ENCODE measurements at regions not wholly inside any gene's neighbourhood (a gene's known extent, or its start where the extent isn't known, plus 50 kb on each side); places are given as distances from the start of the nearest gene placed in this dataset.
A peak's percentile ranks its signal among the peaks of the same experiment; 100 is the strongest.

DNA sequence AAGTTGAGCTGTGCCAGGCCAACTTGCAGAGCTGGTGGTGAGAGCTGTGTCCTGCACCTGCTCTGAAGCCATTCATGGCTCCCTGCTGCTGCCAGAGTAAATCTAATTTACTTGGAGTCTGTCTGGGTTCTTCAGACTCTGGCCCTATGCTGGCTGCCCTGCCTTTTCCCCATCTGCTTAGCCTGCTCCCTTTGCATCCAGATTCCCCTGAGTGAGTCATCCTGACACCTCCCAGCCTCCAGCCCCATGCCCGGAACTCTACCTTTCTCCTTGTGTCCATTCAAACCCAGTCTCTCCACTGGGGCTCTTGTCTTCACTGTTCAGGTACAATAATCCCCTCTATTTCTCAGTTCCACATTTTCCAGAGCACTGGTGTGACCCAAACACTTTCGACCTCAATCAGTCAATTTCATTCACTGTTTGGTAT, 434.4 kb upstream of the ZMIZ1 start:
- H3K4me3 ChIP-seq (ENCODE audit: low read depth in 2 of 2, low read length in 1 of 2) = no peak overlapping the region
- no peaks in the 10 kb centered on the region for H3K36me3 ChIP-seq (replicated peaks in 1 of 2; ENCODE audit: control insufficient read depth in 1 of 2, insufficient read depth in 2 of 2, low read length in 1 of 2)
- peak in 1 of 2 experiments; percentile 58; a peak in 1 of 4 replicates for TF ChIP-seq EP300 (IDR thresholded peaks at IDR 0.05; ENCODE audit: borderline replicate concordance in 1 of 2, low read depth in 1 of 2, low read length in 1 of 2)
- TF ChIP-seq FOSL2 (IDR thresholded peaks at IDR 0.05; ENCODE audit: borderline replicate concordance, low read depth) = peak; percentile 43; the same call in 1 of the 2 replicates
- peak; percentile 71; the same call in 1 of the 2 replicates for TF ChIP-seq RCOR1 (IDR thresholded peaks at IDR 0.05; ENCODE audit: low read length)
- peak; percentile 25; the same call in 1 of the 2 replicates for TF ChIP-seq JUND (IDR thresholded peaks at IDR 0.05)
- TF ChIP-seq FOXM1 (IDR thresholded peaks at IDR 0.05; ENCODE audit: low read depth) = no peak
- TF ChIP-seq CHD2 (IDR thresholded peaks at IDR 0.05; ENCODE audit: low read length, partially characterized antibody) = no peak
- peak; percentile 35; the same call in 1 of the 2 replicates for TF ChIP-seq RAD21 (IDR thresholded peaks at IDR 0.05; ENCODE audit: low read length)
- TF ChIP-seq TEAD4 (IDR thresholded peaks at IDR 0.05; ENCODE audit: borderline replicate concordance, insufficient read depth) = no peak
- TF ChIP-seq NRF1 (IDR thresholded peaks at IDR 0.05; ENCODE audit: low read depth, low read length) = no peak
- WGBS (ENCODE audit: low lambda C conversion rate) = 27% methylated on average over 2 of the region's 2 CpGs
- no peaks in the 10 kb centered on the region for H3K27me3 ChIP-seq (ENCODE audit: insufficient read depth)
- no peaks in the 10 kb centered on the region for H4K20me1 ChIP-seq (ENCODE audit: insufficient read depth)
- H2AFZ ChIP-seq (ENCODE audit: low read depth) = no peak overlapping the region
- H3K4me2 ChIP-seq = peak overlapping the region; percentile 47; the same call in 1 of the 2 replicates
- H3K9me3 ChIP-seq = no peaks in the 10 kb centered on the region
- no peaks in the 10 kb centered on the region for H3K79me2 ChIP-seq (ENCODE audit: insufficient read depth)
- H3K9ac ChIP-seq = no peak overlapping the region
- ChIA-PET POLR2A (no interaction called here), CTCF (interaction anchor here (1.0 to 1.7 kb wide), 3 partner anchors 8 to 189 kb away, joined by 3 to 4 read pairs (median 4); no protein-coding TSS in a partner anchor)
- peaks cover 8 to 28% of the 10 kb centered on the region in 2 experiments; a peak in 3 of 4 replicates for H3K4me1 ChIP-seq (ENCODE audit: control insufficient read depth in 1 of 2, insufficient read depth in 2 of 2, low read depth in 1 of 2, low read length in 1 of 2)
- peak; percentile 66 for DNase-seq
- peak overlapping the region; percentile 37 to 80; a peak in 3 of 4 replicates for H3K27ac ChIP-seq (ENCODE audit: low read depth in 2 of 2, low read length in 1 of 2)
- H3K9me2 ChIP-seq = no peaks in the 10 kb centered on the region
- H3F3A ChIP-seq (replicated peaks; ENCODE audit: insufficient read depth) = peaks cover 4% of the 10 kb centered on the region

GRCh38 chr10:78634835-78635234, 433.9 kb upstream of the ZMIZ1 start:
- TF ChIP-seq TCF12 (IDR thresholded peaks at IDR 0.05) = peak; percentile 29
- TF ChIP-seq REST (IDR thresholded peaks at IDR 0.05; ENCODE audit: low read depth, low read length) = no peak
- TF ChIP-seq FOXJ3 (CRISPR knock-in tag; IDR thresholded peaks at IDR 0.05) = no peak
- TF ChIP-seq, protein P1, sequence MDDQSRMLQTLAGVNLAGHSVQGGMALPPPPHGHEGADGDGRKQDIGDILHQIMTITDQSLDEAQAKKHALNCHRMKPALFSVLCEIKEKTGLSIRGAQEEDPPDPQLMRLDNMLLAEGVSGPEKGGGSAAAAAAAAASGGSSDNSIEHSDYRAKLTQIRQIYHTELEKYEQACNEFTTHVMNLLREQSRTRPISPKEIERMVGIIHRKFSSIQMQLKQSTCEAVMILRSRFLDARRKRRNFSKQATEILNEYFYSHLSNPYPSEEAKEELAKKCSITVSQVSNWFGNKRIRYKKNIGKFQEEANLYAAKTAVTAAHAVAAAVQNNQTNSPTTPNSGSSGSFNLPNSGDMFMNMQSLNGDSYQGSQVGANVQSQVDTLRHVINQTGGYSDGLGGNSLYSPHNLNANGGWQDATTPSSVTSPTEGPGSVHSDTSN (IDR thresholded peaks at IDR 0.05) = 0 out of 2 replicates have a peak, but pooled peaks have one; percentile 10
- no peak for TF ChIP-seq POLR2AphosphoS5 (IDR thresholded peaks at IDR 0.05; ENCODE audit: low read depth, low read length)
- TF ChIP-seq, protein P2, sequence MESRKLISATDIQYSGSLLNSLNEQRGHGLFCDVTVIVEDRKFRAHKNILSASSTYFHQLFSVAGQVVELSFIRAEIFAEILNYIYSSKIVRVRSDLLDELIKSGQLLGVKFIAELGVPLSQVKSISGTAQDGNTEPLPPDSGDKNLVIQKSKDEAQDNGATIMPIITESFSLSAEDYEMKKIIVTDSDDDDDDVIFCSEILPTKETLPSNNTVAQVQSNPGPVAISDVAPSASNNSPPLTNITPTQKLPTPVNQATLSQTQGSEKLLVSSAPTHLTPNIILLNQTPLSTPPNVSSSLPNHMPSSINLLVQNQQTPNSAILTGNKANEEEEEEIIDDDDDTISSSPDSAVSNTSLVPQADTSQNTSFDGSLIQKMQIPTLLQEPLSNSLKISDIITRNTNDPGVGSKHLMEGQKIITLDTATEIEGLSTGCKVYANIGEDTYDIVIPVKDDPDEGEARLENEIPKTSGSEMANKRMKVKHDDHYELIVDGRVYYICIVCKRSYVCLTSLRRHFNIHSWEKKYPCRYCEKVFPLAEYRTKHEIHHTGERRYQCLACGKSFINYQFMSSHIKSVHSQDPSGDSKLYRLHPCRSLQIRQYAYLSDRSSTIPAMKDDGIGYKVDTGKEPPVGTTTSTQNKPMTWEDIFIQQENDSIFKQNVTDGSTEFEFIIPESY (IDR thresholded peaks at IDR 0.05; ENCODE audit: borderline replicate concordance, low read depth) = no peak
- TF ChIP-seq EP300 (IDR thresholded peaks at IDR 0.05; ENCODE audit: borderline replicate concordance in 1 of 2, low read depth in 1 of 2, low read length in 1 of 2) = peak in 1 of 2 experiments; percentile 43; a peak in 1 of 4 replicates
- TF ChIP-seq YY1 (IDR thresholded peaks at IDR 0.05; ENCODE audit: low read depth) = no peak
- TF ChIP-seq MXI1 (IDR thresholded peaks at IDR 0.05; ENCODE audit: low read depth, low read length) = peak; percentile 70; the same call in 1 of the 2 replicates
- TF ChIP-seq, protein P3, sequence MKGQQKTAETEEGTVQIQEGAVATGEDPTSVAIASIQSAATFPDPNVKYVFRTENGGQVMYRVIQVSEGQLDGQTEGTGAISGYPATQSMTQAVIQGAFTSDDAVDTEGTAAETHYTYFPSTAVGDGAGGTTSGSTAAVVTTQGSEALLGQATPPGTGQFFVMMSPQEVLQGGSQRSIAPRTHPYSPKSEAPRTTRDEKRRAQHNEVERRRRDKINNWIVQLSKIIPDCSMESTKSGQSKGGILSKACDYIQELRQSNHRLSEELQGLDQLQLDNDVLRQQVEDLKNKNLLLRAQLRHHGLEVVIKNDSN (IDR thresholded peaks at IDR 0.05; ENCODE audit: borderline replicate concordance, low read depth) = no peak
- TF ChIP-seq GATA2 (CRISPR knock-in tag; IDR thresholded peaks at IDR 0.05) = no peak; the same call in 1 of the 2 replicates
- no peak for DNase-seq
- no peaks in the 10 kb centered on the region for H3K36me3 ChIP-seq (replicated peaks in 1 of 2; ENCODE audit: control insufficient read depth in 1 of 2, insufficient read depth in 2 of 2, low read length in 1 of 2)
- no peaks in the 10 kb centered on the region for H3K9me2 ChIP-seq
- no peaks in the 10 kb centered on the region for H4K20me1 ChIP-seq (ENCODE audit: insufficient read depth)
- no peaks in the 10 kb centered on the region for H3K79me2 ChIP-seq (ENCODE audit: insufficient read depth)
- peaks cover 4% of the 10 kb centered on the region for H3F3A ChIP-seq (replicated peaks; ENCODE audit: insufficient read depth)
- peaks cover 8 to 28% of the 10 kb centered on the region in 2 experiments; a peak in 3 of 4 replicates for H3K4me1 ChIP-seq (ENCODE audit: control insufficient read depth in 1 of 2, insufficient read depth in 2 of 2, low read depth in 1 of 2, low read length in 1 of 2)
- no peak overlapping the region for H3K4me3 ChIP-seq (ENCODE audit: low read depth in 2 of 2, low read length in 1 of 2)
- H3K27me3 ChIP-seq (ENCODE audit: insufficient read depth) = no peaks in the 10 kb centered on the region
- H3K9ac ChIP-seq = no peak overlapping the region
- H3K27ac ChIP-seq (ENCODE audit: low read depth in 2 of 2, low read length in 1 of 2) = peak overlapping the region; percentile 37 to 80; a peak in 3 of 4 replicates
- WGBS (ENCODE audit: low lambda C conversion rate) = 25% methylated on average over 2 of the region's 2 CpGs
- H3K4me2 ChIP-seq = peak overlapping the region; percentile 47; the same call in 1 of the 2 replicates
- POLR2A ChIA-PET = interaction anchor here (1.0 kb wide), 1 partner anchor 22 kb away, joined by 3 read pairs; no protein-coding TSS in a partner anchor
- no peaks in the 10 kb centered on the region for H3K9me3 ChIP-seq
- H2AFZ ChIP-seq (ENCODE audit: low read depth) = no peak overlapping the region
- CTCF ChIA-PET = interaction anchor here (1.0 to 1.7 kb wide), 3 partner anchors 8 to 189 kb away, joined by 3 to 4 read pairs (median 4); no protein-coding TSS in a partner anchor
